SK-N-SH (cell line): ENCODE measurements at regions not wholly inside any gene's neighbourhood (a gene's known extent, or its start where the extent isn't known, plus 50 kb on each side); places are given as distances from the start of the nearest gene placed in this dataset.

Experiments
- CTCF ChIA-PET: fragments of 300-600, 350-600 bp; formaldehyde crosslinking; extraction: SDS; loops from one replicate; lab custom pipeline; 2021; lab: Yijun Ruan, JAX
- POLR2A ChIA-PET: fragments of 350-600 bp; sonication (Branson Sonifier 250); formaldehyde crosslinking; extraction: SDS; loops from one replicate; lab custom pipeline; 2020; ENCODE audit warnings: antibody characterized with exemption, inconsistent platforms; lab: Yijun Ruan, JAX
- DNase-seq: peaks from one replicate; pipeline ENCODE4 v3.0.0; 2012
- H2AFZ ChIP-seq: fragments of 200-600 bp; sonication (generic); 2 replicates; pipeline ENCODE4 v1.8.1; 2016; ENCODE audit warnings: antibody characterized with exemption, mild to moderate bottlenecking, low read depth
- H3F3A ChIP-seq: fragments of 200-600 bp; sonication (generic); replicated peaks from 2 replicates; pipeline ENCODE3; 2016; ENCODE audit warnings: antibody characterized with exemption, mild to moderate bottlenecking; ENCODE audit not compliant: insufficient read depth
- H3K27ac ChIP-seq, 2 experiments: fragments of 200-500 bp in 1 of 2; fragments of 200-600 bp in 1 of 2; sonication (Bioruptor generic) in 1 of 2; sonication (generic), shearing (Covaris generic) in 1 of 2; 2 replicates each; pipeline versions ENCODE4 v1.5.1 to v1.6.1; 2014 to 2016; ENCODE audit warnings: low read depth in 2 of 2, inconsistent platforms in 1 of 2, low read length in 1 of 2, mild to moderate bottlenecking in 1 of 2, mixed read lengths in 1 of 2
- H3K27me3 ChIP-seq: fragments of 200-600 bp; sonication (generic), shearing (Covaris generic); 2 replicates; pipeline ENCODE4 v1.6.1; 2016; ENCODE audit warnings: mixed run types; ENCODE audit not compliant: insufficient read depth
- H3K36me3 ChIP-seq, 2 experiments: fragments of 200-500 bp in 1 of 2; fragments of 200-600 bp in 1 of 2; sonication (Bioruptor generic) in 1 of 2; sonication (generic) in 1 of 2; replicated peaks in 1 of 2; 2 replicates each; pipeline versions ENCODE3 to v1.5.1; 2014 to 2016; ENCODE audit warnings: low read length in 1 of 2, mild to moderate bottlenecking in 1 of 2; ENCODE audit not compliant: insufficient read depth in 2 of 2, control insufficient read depth in 1 of 2
- H3K4me1 ChIP-seq, 2 experiments: fragments of 200-500 bp in 1 of 2; fragments of 200-600 bp in 1 of 2; sonication (Bioruptor generic) in 1 of 2; sonication (generic), shearing (Covaris generic) in 1 of 2; 2 replicates each; pipeline versions ENCODE4 v1.5.1 to v1.6.1; 2014 to 2016; ENCODE audit warnings: low read depth in 1 of 2, low read length in 1 of 2, mixed run types in 1 of 2; ENCODE audit not compliant: insufficient read depth in 2 of 2, control insufficient read depth in 1 of 2
- H3K4me2 ChIP-seq: fragments of 200-600 bp; sonication (generic), shearing (Covaris generic); 2 replicates; pipeline ENCODE4 v1.6.1; 2017; ENCODE audit warnings: mixed run types
- H3K4me3 ChIP-seq, 2 experiments: fragments of 200-500 bp in 1 of 2; fragments of 200-600 bp in 1 of 2; sonication (Bioruptor generic) in 1 of 2; sonication (generic), shearing (Covaris generic) in 1 of 2; 2 replicates each; pipeline versions ENCODE4 v1.5.1 to v1.8.1; 2014 to 2016; ENCODE audit warnings: low read depth in 2 of 2, inconsistent platforms in 1 of 2, low read length in 1 of 2, mild to moderate bottlenecking in 1 of 2, mixed read lengths in 1 of 2, moderate library complexity in 1 of 2
- H3K79me2 ChIP-seq: fragments of 200-600 bp; sonication (generic); 2 replicates; pipeline ENCODE4 v1.8.1; 2017; ENCODE audit warnings: mild to moderate bottlenecking; ENCODE audit not compliant: insufficient read depth
- H3K9ac ChIP-seq: fragments of 200-600 bp; sonication (generic); 2 replicates; pipeline ENCODE4 v1.6.1; 2017; ENCODE audit warnings: mixed run types
- H3K9me2 ChIP-seq: fragments of 200-600 bp; sonication (generic); 2 replicates; pipeline ENCODE4 v1.6.1; 2017; ENCODE audit warnings: mixed run types
- H3K9me3 ChIP-seq: fragments of 200-600 bp; sonication (generic); 2 replicates; pipeline ENCODE4 v1.6.1; 2017; ENCODE audit warnings: mixed run types, mild to moderate bottlenecking, moderate library complexity
- H4K20me1 ChIP-seq: fragments of 200-600 bp; sonication (generic); 2 replicates; pipeline ENCODE4 v1.6.1; 2017; ENCODE audit warnings: mild to moderate bottlenecking, mixed run types; ENCODE audit not compliant: insufficient read depth
- CTCF ChIP-seq: fragments of 200-600 bp; sonication (generic); IDR thresholded peaks from 2 replicates; pipeline ENCODE4 v1.6.1; 2017; ENCODE audit warnings: antibody characterized with exemption, mild to moderate bottlenecking, moderate library complexity
- FOSL2 ChIP-seq: IDR thresholded peaks from 2 replicates; pipeline ENCODE4 v1.4.0; 2012; ENCODE audit warnings: low read depth, mild to moderate bottlenecking, moderate library complexity, borderline replicate concordance
- FOXJ3 ChIP-seq: sonication (generic); formaldehyde crosslinking; IDR thresholded peaks from 2 replicates; pipeline ENCODE4 v1.5.1; 2020; ENCODE audit warnings: mild to moderate bottlenecking, missing genetic modification reagents
- FOXM1 ChIP-seq: IDR thresholded peaks from 2 replicates; pipeline ENCODE4 v1.4.0; 2012; ENCODE audit warnings: low read depth, mild to moderate bottlenecking
- IRF3 ChIP-seq: fragments of 150-350 bp; IDR thresholded peaks from 2 replicates; pipeline ENCODE4 v1.6.1; 2016; ENCODE audit warnings: mild to moderate bottlenecking, low read depth, low read length
- NFIC ChIP-seq: IDR thresholded peaks from 2 replicates; pipeline ENCODE4 v1.4.0; 2012; ENCODE audit warnings: borderline replicate concordance
- USF1 ChIP-seq: IDR thresholded peaks from 2 replicates; pipeline ENCODE4 v1.4.0; 2012; ENCODE audit warnings: low read depth, borderline replicate concordance
- YY1 ChIP-seq: IDR thresholded peaks from 2 replicates; pipeline ENCODE4 v1.4.0; 2012; ENCODE audit warnings: low read depth, mild to moderate bottlenecking
- WGBS: methylation state at CpG from one replicate; pipeline ENCODE4 v1.1.6; 2017; ENCODE audit warnings: low lambda C conversion rate; 5-methylcytosine and 5-hydroxymethylcytosine counted together

- Histone ChIP-seq H3K36me3 (no peaks in the 10 kb centered on the region), H3K4me3 (no peak overlapping the region), H3F3A (no peaks in the 10 kb centered on the region), H3K27ac (no peak overlapping the region), H3K9me2 (no peaks in the 10 kb centered on the region), H4K20me1 (no peaks in the 10 kb centered on the region), H3K9me3 (no peaks in the 10 kb centered on the region), H3K4me2 (no peak overlapping the region), H3K9ac (no peak overlapping the region), H3K79me2 (no peaks in the 10 kb centered on the region), H2AFZ (no peak overlapping the region), H3K4me1 (no peaks in the 10 kb centered on the region), H3K27me3 (no peaks in the 10 kb centered on the region)
- CTCF ChIA-PET: no interaction called here
- TF ChIP-seq YY1 (no peak), IRF3 (no peak), FOXM1 (no peak)
- under 1% methylated on average over 6 of the region's 6 CpGs for WGBS
- POLR2A ChIA-PET: no interaction called here
- no peak for DNase-seq
These were observed 304.9 kb downstream of the CDC14C start for GRCh38 chr7:49229246-49229645.

GRCh38 chr7:49243521-49243920 lies 319.2 kb downstream of the CDC14C start:
- Histone ChIP-seq H3K9me2 (no peaks in the 10 kb centered on the region), H3K4me2 (no peak overlapping the region), H2AFZ (no peak overlapping the region), H3K79me2 (no peaks in the 10 kb centered on the region), H3K4me3 (no peak overlapping the region; a peak in 1 of 4 replicates), H3K9ac (no peak overlapping the region), H3K4me1 (no peaks in the 10 kb centered on the region), H3K9me3 (no peaks in the 10 kb centered on the region), H3K27me3 (no peaks in the 10 kb centered on the region), H3K27ac (no peak overlapping the region), H3K36me3 (no peaks in the 10 kb centered on the region), H3F3A (no peaks in the 10 kb centered on the region), H4K20me1 (no peaks in the 10 kb centered on the region)
- DNase-seq: no peak
- ChIA-PET CTCF (no interaction called here), POLR2A (no interaction called here)
- TF ChIP-seq CTCF: peak; percentile 36
- TF ChIP-seq FOXJ3: no peak
- TF ChIP-seq USF1: no peak
- TF ChIP-seq FOSL2: no peak
- 1% methylated on average over 2 of the region's 2 CpGs for WGBS

GRCh38 chr7:49244543-49244942 lies 320.2 kb downstream of the CDC14C start:
- H3K9me3 ChIP-seq: no peaks in the 10 kb centered on the region
- ChIA-PET CTCF (interaction anchor here (0.8 kb wide), 1 partner anchor 8 kb away, joined by 3 read pairs; no protein-coding TSS in a partner anchor), POLR2A (no interaction called here)
- H3K4me3 ChIP-seq: no peak overlapping the region
- WGBS: 0% methylated on average over 1 of the region's 1 CpG
- H3K27ac ChIP-seq: no peak overlapping the region
- no peaks in the 10 kb centered on the region for H3K79me2 ChIP-seq
- no peaks in the 10 kb centered on the region for H3K27me3 ChIP-seq
- H3K36me3 ChIP-seq: no peaks in the 10 kb centered on the region
- no peaks in the 10 kb centered on the region for H3K9me2 ChIP-seq
- DNase-seq: no peak
- no peak overlapping the region for H3K9ac ChIP-seq
- no peaks in the 10 kb centered on the region for H4K20me1 ChIP-seq
- no peaks in the 10 kb centered on the region for H3K4me1 ChIP-seq
- TF ChIP-seq NFIC: no peak
- H3F3A ChIP-seq: no peaks in the 10 kb centered on the region
- no peak overlapping the region for H2AFZ ChIP-seq
- no peak overlapping the region for H3K4me2 ChIP-seq
